HepG2 (cell line): ENCODE measurements at regions not wholly inside any gene's neighbourhood (a gene's known extent, or its start where the extent isn't known, plus 50 kb on each side); places are given as distances from the start of the nearest gene placed in this dataset.

ENCODE experiments used
- CEBPB ChIP-seq: IDR thresholded peaks from 2 replicates; pipeline ENCODE4 v1.6.1; 2011; ENCODE audit warnings: low read depth, low read length, improper control_type of control experiment, borderline replicate concordance
- CHD4 ChIP-seq: fragments of 200-600 bp; sonication (generic); IDR thresholded peaks from 2 replicates; pipeline ENCODE4 v1.7.0; 2017; ENCODE audit warnings: mild to moderate bottlenecking, low read length, borderline replicate concordance
- DNMT1 ChIP-seq: sonication (generic); formaldehyde crosslinking; IDR thresholded peaks from 2 replicates; pipeline ENCODE4 v1.5.1; 2020; ENCODE audit warnings: mild to moderate bottlenecking, missing genetic modification reagents
- NFE2L1 ChIP-seq: sonication (generic); formaldehyde crosslinking; IDR thresholded peaks from 2 replicates; pipeline ENCODE4 v1.4.0; 2020; ENCODE audit warnings: missing genetic modification reagents, mild to moderate bottlenecking, borderline replicate concordance
- RNF2 ChIP-seq: fragments of 450-650 bp; conservative IDR thresholded peaks from 2 replicates; pipeline ENCODE4 v1.6.1; 2016; ENCODE audit warnings: low read depth
- YY1 ChIP-seq: IDR thresholded peaks from 2 replicates; pipeline ENCODE4 v1.6.1; 2011; ENCODE audit warnings: low read length, low read depth, moderate library complexity, mild to moderate bottlenecking; ENCODE audit not compliant: insufficient read depth, insufficient replicate concordance
- ZNF263 ChIP-seq: sonication (generic); formaldehyde crosslinking; IDR thresholded peaks from 2 replicates; pipeline ENCODE4 v1.4.0; 2020; ENCODE audit warnings: missing genetic modification reagents
- ZNF839 ChIP-seq: sonication (generic); formaldehyde crosslinking; IDR thresholded peaks from 2 replicates; pipeline ENCODE4 v1.4.0; 2020; ENCODE audit warnings: missing genetic modification reagents, mild to moderate bottlenecking, borderline replicate concordance
- TF ChIP-seq, protein P1 (sequence below): sonication (generic); formaldehyde crosslinking; IDR thresholded peaks from 2 replicates; pipeline ENCODE4 v1.4.0; 2020; ENCODE audit warnings: missing genetic modification reagents, low read depth, mild to moderate bottlenecking, borderline replicate concordance
- TF ChIP-seq, protein P2 (sequence below): sonication (generic); formaldehyde crosslinking; IDR thresholded peaks from 2 replicates; pipeline ENCODE4 v1.8.0; 2023; ENCODE audit warnings: mild to moderate bottlenecking, missing genetic modification reagents
- TF ChIP-seq, protein P3 (sequence below): IDR thresholded peaks from 2 replicates; pipeline ENCODE4 v1.6.1; 2012; ENCODE audit warnings: low read length, improper control_type of control experiment
- TF ChIP-seq, protein P4 (sequence below): sonication (generic); formaldehyde crosslinking; IDR thresholded peaks from 2 replicates; pipeline ENCODE4 v1.8.1; 2023; ENCODE audit warnings: mild to moderate bottlenecking, inconsistent platforms, moderate library complexity, missing genetic modification reagents, borderline replicate concordance

DNA sequence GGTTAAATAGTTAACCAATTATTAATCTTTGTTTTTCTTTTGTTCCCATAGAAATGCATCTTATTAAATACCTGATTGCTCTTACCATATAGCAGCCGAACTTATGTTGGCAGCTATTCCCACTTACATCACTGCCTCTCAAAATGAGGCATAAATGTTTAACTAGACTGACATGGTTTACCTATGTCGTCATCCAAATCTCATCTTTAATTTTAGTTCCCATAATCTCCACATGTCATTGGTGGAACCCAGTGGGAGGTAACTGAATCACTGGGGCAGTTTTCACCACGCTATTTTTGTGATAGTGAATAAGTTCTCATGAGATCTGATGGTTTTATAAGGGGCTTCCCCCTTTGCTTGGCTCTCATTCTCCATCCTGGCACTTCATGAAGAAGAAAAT is 499.2 kb upstream of the ATP2B1 start:
- TF ChIP-seq CEBPB (no peak), CHD4 (no peak), NFE2L1 (no peak), YY1 (no peak), ZNF263 (no peak), DNMT1 (CRISPR knock-in tag) (no peak), RNF2 (no peak), ZNF839 (CRISPR knock-in tag) (no peak)
- TF ChIP-seq, protein P1, sequence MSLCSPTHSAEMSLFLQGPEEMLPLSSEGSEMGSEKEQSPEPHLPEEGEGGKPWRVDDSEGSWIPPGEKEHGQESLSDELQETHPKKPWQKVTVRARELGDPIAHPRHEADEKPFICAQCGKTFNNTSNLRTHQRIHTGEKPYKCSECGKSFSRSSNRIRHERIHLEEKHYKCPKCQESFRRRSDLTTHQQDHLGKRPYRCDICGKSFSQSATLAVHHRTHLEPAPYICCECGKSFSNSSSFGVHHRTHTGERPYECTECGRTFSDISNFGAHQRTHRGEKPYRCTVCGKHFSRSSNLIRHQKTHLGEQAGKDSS, result no peak
- TF ChIP-seq, protein P2, sequence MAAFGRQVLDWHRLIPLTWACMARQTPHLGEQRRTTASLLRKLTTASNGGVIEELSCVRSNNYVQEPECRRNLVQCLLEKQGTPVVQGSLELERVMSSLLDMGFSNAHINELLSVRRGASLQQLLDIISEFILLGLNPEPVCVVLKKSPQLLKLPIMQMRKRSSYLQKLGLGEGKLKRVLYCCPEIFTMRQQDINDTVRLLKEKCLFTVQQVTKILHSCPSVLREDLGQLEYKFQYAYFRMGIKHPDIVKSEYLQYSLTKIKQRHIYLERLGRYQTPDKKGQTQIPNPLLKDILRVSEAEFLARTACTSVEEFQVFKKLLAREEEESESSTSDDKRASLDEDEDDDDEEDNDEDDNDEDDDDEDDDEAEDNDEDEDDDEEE (CRISPR knock-in tag), result no peak
- TF ChIP-seq, protein P3, sequence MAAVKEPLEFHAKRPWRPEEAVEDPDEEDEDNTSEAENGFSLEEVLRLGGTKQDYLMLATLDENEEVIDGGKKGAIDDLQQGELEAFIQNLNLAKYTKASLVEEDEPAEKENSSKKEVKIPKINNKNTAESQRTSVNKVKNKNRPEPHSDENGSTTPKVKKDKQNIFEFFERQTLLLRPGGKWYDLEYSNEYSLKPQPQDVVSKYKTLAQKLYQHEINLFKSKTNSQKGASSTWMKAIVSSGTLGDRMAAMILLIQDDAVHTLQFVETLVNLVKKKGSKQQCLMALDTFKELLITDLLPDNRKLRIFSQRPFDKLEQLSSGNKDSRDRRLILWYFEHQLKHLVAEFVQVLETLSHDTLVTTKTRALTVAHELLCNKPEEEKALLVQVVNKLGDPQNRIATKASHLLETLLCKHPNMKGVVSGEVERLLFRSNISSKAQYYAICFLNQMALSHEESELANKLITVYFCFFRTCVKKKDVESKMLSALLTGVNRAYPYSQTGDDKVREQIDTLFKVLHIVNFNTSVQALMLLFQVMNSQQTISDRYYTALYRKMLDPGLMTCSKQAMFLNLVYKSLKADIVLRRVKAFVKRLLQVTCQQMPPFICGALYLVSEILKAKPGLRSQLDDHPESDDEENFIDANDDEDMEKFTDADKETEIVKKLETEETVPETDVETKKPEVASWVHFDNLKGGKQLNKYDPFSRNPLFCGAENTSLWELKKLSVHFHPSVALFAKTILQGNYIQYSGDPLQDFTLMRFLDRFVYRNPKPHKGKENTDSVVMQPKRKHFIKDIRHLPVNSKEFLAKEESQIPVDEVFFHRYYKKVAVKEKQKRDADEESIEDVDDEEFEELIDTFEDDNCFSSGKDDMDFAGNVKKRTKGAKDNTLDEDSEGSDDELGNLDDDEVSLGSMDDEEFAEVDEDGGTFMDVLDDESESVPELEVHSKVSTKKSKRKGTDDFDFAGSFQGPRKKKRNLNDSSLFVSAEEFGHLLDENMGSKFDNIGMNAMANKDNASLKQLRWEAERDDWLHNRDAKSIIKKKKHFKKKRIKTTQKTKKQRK, result no peak
- TF ChIP-seq, protein P4, sequence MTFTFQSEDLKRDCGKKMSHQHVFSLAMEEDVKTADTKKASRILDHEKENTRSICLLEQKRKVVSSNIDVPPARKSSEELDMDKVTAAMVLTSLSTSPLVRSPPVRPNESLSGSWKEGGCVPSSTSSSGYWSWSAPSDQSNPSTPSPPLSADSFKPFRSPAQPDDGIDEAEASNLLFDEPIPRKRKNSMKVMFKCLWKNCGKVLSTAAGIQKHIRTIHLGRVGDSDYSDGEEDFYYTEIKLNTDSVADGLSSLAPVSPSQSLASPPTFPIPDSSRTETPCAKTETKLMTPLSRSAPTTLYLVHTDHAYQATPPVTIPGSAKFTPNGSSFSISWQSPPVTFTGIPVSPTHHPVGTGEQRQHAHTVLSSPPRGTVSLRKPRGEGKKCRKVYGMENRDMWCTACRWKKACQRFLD (CRISPR knock-in tag), result no peak
